ENCODE measurements at regions not wholly inside any gene's neighbourhood (a gene's known extent, or its start where the extent isn't known, plus 50 kb on each side); places are given as distances from the start of the nearest gene placed in this dataset.

- DNase-seq, result no peak
Observed at GRCh38 chr17:79441356-79442160, 169.3 kb downstream of the RBFOX3 start.

DNA sequence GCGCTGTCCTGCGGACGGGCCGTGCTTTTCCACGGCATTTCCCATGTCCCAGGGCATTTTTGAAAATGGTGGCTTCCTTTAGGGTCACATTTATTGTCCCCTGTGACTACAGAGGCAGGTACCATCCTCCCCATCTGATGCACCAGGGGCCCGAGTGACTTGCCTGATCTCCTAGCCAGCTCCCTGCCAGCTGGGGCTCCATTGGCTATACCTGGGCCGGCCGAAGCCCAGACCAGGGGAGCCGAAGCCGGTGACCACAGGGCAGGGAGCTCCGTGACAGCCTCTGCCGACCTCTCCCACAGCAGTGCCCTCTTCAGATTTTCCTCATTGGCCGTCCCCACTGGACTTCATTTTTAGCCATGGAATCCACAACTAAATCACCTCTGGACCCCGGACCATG is 170.6 kb downstream of the RBFOX3 start:
- no peak for DNase-seq

- no peak for DNase-seq
Observed at GRCh38 chr17:79439493-79439892, 171.4 kb downstream of the RBFOX3 start.

- no peak for DNase-seq
Observed at GRCh38 chr17:79438546-79439334, 172.1 kb downstream of the RBFOX3 start.

- no peak for DNase-seq
Observed at GRCh38 chr17:79438058-79438457, 172.8 kb downstream of the RBFOX3 start.

GRCh38 chr17:79437081-79437480 is 173.8 kb downstream of the RBFOX3 start:
- DNase-seq, result no peak

GRCh38 chr17:79435962-79436361 is 174.9 kb downstream of the RBFOX3 start:
- DNase-seq, result no peak

DNA sequence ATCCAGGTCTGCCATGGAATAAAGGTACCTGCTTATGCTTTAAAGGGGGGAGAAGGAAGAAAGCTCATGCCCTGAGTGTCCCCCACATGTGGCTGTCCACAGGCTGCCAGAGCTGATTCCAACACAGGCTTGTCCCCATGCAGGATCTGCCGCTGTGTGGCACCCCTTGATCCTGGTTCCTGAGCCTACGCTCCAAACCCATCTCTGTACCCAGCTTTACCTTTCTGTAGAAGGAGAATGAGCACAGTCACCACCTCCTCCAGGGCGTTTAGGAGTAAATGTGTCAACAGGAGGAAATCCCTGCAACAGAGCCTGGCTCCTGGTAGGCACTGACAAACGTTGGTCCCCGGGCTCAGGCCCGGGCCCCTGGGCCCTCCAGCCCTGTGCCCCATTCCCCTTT is 175.6 kb downstream of the RBFOX3 start:
- no peak for DNase-seq

GRCh38 chr17:79434215-79434614 is 176.6 kb downstream of the RBFOX3 start:
- no peak for DNase-seq

DNA sequence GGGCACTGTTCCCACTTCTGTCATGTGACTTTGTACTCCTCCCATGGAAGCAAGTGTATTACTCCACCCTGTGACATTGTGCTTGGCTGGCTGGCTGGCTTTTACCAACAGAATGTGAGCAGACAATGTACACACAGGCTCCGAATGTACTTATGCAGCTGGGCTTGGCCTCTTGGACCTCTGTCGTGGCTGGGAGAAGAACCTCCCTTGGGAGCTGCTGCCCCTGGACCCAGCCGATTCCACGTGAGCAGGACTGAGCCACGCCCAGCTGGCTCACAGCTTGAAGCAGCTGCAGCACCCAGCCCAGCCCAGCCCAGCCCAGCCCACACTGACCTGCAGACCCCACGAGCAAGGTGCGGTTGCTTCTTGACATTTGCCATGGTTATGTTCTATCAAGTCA is 177.5 kb downstream of the RBFOX3 start:
- no peak for DNase-seq

DNA sequence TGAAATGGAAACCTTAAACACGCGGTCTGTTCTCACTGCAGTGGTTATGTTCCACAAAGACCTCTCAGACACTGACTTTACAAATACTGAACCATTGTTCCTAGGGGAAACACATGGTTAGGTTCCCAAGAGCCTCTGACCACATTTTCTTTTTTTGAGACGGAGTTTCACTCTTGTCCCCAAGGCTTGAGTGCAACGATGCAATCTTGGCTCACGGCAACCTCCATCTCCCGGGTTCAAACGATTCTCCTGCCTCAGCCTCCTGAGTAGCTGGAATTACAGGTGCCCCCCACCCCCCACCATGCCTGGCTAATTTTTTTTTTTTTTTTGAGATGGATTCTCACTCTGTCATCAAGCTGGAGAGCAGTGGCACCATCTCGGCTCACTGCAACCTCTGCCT is 179.7 kb downstream of the RBFOX3 start:
- DNase-seq, result no peak

DNA sequence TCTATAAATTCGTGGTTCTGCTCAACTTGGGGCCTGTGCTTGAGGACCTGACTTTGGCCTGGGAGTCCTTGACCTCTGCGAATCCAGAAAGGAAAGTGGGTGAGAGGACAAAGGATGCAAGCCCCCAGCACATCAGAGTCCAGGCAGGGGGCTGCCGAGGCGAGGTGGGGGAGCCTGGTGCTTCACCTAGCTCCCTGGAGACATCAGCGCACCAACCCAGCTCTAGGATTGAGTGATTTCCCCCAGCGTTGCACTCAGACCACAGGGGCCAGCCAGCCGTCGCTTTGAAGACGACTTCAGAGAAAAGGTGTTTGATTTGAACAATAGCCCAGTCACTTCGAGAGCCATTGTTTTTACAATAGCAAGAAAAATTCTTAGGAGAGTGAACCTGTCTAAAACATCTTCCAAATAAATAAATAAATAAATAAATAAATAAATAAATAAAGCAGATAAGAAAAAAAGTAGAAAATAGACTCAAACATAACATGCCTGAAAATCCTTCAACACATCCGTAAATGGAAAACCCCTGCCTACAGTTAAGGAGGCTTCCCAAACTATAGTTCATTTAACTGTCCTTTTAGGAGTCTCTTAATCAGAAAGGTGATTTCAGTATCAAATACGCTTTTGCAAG is 180.9 kb downstream of the RBFOX3 start:
- DNase-seq, result no peak

GRCh38 chr17:79428988-79429387 is 181.9 kb downstream of the RBFOX3 start:
- DNase-seq, result no peak

DNA sequence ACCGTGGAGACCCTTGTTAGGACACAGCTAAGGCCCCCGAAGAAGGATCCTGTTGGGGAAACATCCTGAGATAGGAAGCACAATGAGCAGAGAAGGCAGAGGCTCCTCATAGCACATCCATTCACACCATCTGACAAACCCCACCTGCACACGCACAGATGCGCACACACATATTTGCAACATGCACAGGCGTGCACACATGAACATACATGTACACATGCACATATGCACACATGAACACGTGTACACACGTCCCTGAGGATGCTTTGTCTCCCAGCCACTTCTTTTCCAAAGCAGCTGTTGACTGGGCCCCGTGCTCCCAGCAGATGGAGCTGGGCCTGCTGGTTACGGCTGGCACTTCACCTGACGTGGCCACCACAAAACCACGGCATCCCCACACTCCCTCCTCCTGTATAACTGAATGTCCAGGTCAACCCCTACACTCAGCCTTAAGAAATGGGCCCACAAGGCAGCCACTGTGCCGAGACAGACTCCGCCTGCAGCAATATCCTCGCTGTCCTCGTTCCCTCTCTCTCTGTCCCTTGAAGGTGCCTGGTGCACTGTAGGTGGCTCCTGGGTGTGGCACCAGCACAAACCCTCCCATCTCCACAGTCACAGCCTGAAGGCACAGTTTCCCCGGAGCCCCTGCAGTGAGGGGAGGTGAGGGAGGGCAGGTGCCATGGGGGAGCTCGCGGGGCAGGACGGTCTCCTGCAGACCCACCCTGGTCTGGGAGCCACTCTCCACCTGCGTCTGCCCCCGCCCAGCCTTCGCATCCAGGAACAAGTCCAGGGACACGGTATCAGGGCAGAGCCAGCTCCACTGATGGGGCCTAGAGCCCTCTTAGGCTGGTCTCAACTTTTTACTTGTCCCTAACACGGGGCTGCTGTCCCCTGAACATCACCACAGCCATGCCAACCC is 183.0 kb downstream of the RBFOX3 start:
- DNase-seq, result no peak

DNA sequence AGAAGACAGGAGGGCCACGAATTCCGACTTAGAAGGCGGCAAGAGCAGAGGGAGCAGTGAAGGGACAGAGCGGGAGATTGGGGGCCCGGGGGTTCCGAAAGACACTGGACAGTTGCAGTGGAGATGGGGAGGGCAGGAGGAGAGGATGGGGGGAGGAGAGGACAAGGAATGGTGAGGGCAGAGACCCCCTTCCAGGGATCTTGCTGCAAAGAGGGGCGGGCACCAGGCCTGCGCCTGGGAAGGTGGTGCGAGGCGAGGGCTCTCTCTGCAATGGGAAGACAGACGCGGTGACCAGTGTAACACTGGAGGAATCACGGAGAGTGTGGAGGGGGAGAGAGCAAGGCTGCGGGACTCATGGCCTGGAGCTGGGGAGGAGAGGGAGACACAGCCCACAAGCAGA is 185.2 kb downstream of the RBFOX3 start:
- no peak for DNase-seq

- DNase-seq, result no peak
Observed at GRCh38 chr17:79424471-79425185, 186.2 kb downstream of the RBFOX3 start.

DNA sequence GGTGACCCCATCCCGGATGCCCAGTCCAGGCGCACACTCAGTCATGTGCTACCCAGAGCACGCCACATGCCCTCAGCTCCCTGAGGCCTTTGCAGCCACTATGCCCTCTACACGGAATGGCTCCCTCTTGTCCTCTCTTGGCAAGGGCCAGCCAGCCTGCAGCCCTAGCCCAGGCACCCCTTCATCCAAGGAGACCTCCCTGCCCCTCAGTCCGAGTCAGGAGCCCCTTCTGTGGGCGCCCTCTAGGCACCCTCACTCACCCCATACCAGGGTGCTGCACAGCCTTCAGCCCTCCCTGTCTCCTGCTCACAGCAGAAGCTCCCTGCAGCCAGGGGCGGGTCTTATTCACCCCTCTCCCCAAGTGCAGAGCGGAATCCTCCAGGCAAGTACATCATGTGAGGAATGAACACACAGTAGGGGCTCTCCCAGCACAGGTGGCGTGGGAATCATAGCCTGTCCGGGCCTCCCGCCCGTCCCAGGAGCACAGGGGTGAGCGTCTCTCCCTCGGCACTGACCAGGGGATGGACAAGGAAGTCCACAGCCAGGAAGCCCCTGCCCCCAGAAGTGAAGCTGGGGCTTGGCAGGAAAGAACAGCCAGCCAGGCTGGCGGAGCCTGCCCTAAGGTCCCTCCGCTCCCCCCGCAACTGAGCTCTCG is 186.9 kb downstream of the RBFOX3 start:
- no peak for DNase-seq

- no peak for DNase-seq
Observed at GRCh38 chr17:79422236-79422635, 188.6 kb downstream of the RBFOX3 start.

GRCh38 chr17:79420318-79421243 is 190.3 kb downstream of the RBFOX3 start:
- no peak for DNase-seq

- no peak for DNase-seq
Observed at GRCh38 chr17:79417476-79417988, 193.3 kb downstream of the RBFOX3 start.
